Spleen (tissue), 7 donors: ENCODE measurements at regions not wholly inside any gene's neighbourhood (a gene's known extent, or its start where the extent isn't known, plus 50 kb on each side); places are given as distances from the start of the nearest gene placed in this dataset.

Experiments
- POLR2A ChIP-seq, 3 donors: fragments of 450-650 bp; IDR thresholded peaks; one replicate each; pipeline ENCODE4 v1.5.1; 2017; ENCODE audit warnings: antibody characterized with exemption in 3 of 3, mild to moderate bottlenecking in 1 of 3
- POLR2AphosphoS5 ChIP-seq, 3 donors: sonication (generic); formaldehyde crosslinking; IDR thresholded peaks; one replicate each; pipeline ENCODE4 v1.5.1; 2017; ENCODE audit warnings: antibody characterized with exemption in 3 of 3
- TF ChIP-seq, protein P1 (sequence below), 11 experiments: fragments of 200-600 bp in 7 of 11; fragments of 450-650 bp in 4 of 11; sonication (generic) in 4 of 11; IDR thresholded peaks in 8 of 11; conservative IDR thresholded peaks in 3 of 11; 1 replicate in 7 of 11; 2 replicates in 4 of 11; pipeline versions ENCODE4 v1.4.0 to v1.8.0; 2016 to 2021; ENCODE audit warnings: antibody characterized with exemption in 11 of 11, inconsistent platforms in 4 of 11, mild to moderate bottlenecking in 1 of 11
- donor health status: DM: no; HTN: no; CAD: no; lungs with moderate emphysema.
- donor health status: DM: no; HTN: no; CAD: no.
- donor health status: DM: no; HTN: no; CAD: no.

DNA sequence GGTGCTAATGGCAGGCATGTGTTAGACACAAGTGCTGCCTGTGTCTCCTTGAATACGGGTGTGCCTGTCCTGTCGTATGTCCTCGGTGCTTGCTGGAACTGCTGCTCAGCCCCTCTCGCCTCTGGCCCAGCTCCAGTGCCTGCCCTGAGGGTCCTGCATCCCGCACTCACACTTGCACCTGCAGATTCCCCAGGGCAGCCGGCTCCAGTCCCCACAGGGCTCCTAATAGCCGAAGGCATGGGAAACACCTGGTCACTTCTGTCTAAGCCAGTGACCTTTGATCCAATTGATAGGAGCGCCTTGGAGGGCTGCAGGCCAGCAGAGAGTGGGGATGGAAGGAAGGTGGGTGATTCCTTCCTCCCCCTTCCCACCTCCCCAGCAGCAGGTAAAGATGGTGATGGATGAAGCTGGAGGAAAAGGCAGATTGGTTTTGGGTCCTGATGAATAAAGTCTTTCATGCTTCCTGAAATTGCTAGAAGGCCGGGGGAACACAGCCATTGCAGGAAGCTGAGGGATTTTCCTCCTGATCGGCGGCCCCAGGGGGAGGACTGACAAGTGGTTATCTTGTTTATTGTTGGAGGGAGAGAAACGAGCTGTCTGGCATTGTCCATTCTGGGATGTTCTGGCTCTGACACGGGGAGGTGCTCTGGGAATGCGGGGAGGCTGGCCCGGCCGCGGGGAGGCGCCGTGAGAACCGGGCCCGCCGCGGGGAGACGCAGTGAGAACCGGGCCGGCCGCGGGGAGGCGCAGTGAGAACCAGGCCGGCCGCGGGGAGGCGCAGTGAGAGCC is 110.9 kb upstream of the B3GAT1 start:
- TF ChIP-seq, protein P1, sequence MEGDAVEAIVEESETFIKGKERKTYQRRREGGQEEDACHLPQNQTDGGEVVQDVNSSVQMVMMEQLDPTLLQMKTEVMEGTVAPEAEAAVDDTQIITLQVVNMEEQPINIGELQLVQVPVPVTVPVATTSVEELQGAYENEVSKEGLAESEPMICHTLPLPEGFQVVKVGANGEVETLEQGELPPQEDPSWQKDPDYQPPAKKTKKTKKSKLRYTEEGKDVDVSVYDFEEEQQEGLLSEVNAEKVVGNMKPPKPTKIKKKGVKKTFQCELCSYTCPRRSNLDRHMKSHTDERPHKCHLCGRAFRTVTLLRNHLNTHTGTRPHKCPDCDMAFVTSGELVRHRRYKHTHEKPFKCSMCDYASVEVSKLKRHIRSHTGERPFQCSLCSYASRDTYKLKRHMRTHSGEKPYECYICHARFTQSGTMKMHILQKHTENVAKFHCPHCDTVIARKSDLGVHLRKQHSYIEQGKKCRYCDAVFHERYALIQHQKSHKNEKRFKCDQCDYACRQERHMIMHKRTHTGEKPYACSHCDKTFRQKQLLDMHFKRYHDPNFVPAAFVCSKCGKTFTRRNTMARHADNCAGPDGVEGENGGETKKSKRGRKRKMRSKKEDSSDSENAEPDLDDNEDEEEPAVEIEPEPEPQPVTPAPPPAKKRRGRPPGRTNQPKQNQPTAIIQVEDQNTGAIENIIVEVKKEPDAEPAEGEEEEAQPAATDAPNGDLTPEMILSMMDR (IDR thresholded peaks at IDR 0.05 in 8 of 11, conservative IDR thresholded peaks at IDR 0.05 in 3 of 11): no peak
- TF ChIP-seq POLR2AphosphoS5 (IDR thresholded peaks at IDR 0.05) (no peak), POLR2A (IDR thresholded peaks at IDR 0.05) (no peak)
